ENCODE measurements at regions not wholly inside any gene's neighbourhood (a gene's known extent, or its start where the extent isn't known, plus 50 kb on each side); places are given as distances from the start of the nearest gene placed in this dataset.
"Not testable (repeated sequence)": the region's sequence is repeated elsewhere in the genome, so short reads cannot be mapped to it uniquely, and the experiment has no call there.

- no peaks in the 10 kb centered on the region for H3F3A ChIP-seq (ENCODE audit: low read length, unreplicated experiment)
- H4K20me1 ChIP-seq (ENCODE audit: low read length): no peaks in the 10 kb centered on the region
- no peaks in the 10 kb centered on the region for H3K9me3 ChIP-seq (ENCODE audit: low read length)
- no peak overlapping the region for H3K9ac ChIP-seq (ENCODE audit: low read length)
- H3K79me2 ChIP-seq (ENCODE audit: low read length): no peaks in the 10 kb centered on the region
- no peak for TF ChIP-seq EZH2phosphoT487 (IDR thresholded peaks at IDR 0.05; ENCODE audit: borderline replicate concordance, low read length)
- ChIA-PET CTCF (no interaction called here), POLR2A (ENCODE audit: unreplicated experiment) (no interaction called here)
- H3K9me2 ChIP-seq (replicated peaks; ENCODE audit: low read length): no peaks in the 10 kb centered on the region
- BruUV-seq (replicated peaks): no TSS peak
- DNase-seq (no peak), ATAC-seq (no peak)
- H3K4me1 ChIP-seq (ENCODE audit: insufficient read depth, low read length): 0 out of 2 replicates have a peak, but pooled peaks cover 3% of the 10 kb centered on the region
- no peak overlapping the region for H3K4me3 ChIP-seq (ENCODE audit: low read length)
- H3K27ac ChIP-seq (ENCODE audit: low read length): no peak overlapping the region
- H3K36me3 ChIP-seq (ENCODE audit: low read depth, low read length): no peaks in the 10 kb centered on the region
- intact Hi-C loops (cut with micrococcal nuclease): loop anchor here (2.0 to 5.0 kb wide), 2 partner anchors 46 to 67 kb away; no protein-coding TSS in a partner anchor
- H3K27me3 ChIP-seq (ENCODE audit: low read length): no peaks in the 10 kb centered on the region
- no peak overlapping the region for H2AFZ ChIP-seq (ENCODE audit: low read length)
- H3K4me2 ChIP-seq (ENCODE audit: low read length): no peak overlapping the region
Measured at GRCh38 chr11:87810486-87810885, 364.8 kb downstream of the RAB38 start.

- Histone ChIP-seq H3K36me3 (ENCODE audit: low read depth, low read length) (no peaks in the 10 kb centered on the region), H2AFZ (ENCODE audit: low read length) (no peak overlapping the region), H3K9me3 (ENCODE audit: low read length) (no peaks in the 10 kb centered on the region), H3K4me3 (ENCODE audit: low read length) (no peak overlapping the region), H3K27ac (ENCODE audit: low read length) (no peak overlapping the region), H3K27me3 (ENCODE audit: low read length) (no peaks in the 10 kb centered on the region), H3F3A (ENCODE audit: low read length, unreplicated experiment) (no peaks in the 10 kb centered on the region), H3K79me2 (ENCODE audit: low read length) (no peaks in the 10 kb centered on the region), H3K4me2 (ENCODE audit: low read length) (no peak overlapping the region), H3K9ac (ENCODE audit: low read length) (no peak overlapping the region), H3K9me2 (replicated peaks; ENCODE audit: low read length) (no peaks in the 10 kb centered on the region), H3K4me1 (ENCODE audit: insufficient read depth, low read length) (0 out of 2 replicates have a peak, but pooled peaks cover 3% of the 10 kb centered on the region), H4K20me1 (ENCODE audit: low read length) (no peaks in the 10 kb centered on the region)
- DNase-seq (no peak), ATAC-seq (no peak)
- no TSS peak for BruUV-seq (replicated peaks)
- intact Hi-C loops (cut with micrococcal nuclease): no loop called here
- TF ChIP-seq EZH2phosphoT487 (IDR thresholded peaks at IDR 0.05; ENCODE audit: borderline replicate concordance, low read length) (no peak), EZH2 (IDR thresholded peaks at IDR 0.05; ENCODE audit: low read length, unreplicated experiment) (no peak)
- ChIA-PET POLR2A (ENCODE audit: unreplicated experiment) (no interaction called here), CTCF (no interaction called here)
Measured at GRCh38 chr11:87809256-87809655, 366.0 kb downstream of the RAB38 start.

- TF ChIP-seq CTCF (conservative IDR thresholded peaks at IDR 0.05; ENCODE audit: low read depth, low read length) (no peak), EZH2phosphoT487 (IDR thresholded peaks at IDR 0.05; ENCODE audit: borderline replicate concordance, low read length) (no peak)
- no peaks in the 10 kb centered on the region for H3K9me2 ChIP-seq (replicated peaks; ENCODE audit: low read length)
- H3K4me2 ChIP-seq (ENCODE audit: low read length): no peak overlapping the region
- no TSS peak for BruUV-seq (replicated peaks)
- ChIA-PET CTCF (no interaction called here), POLR2A (ENCODE audit: unreplicated experiment) (interaction anchor here (0.6 kb wide), 1 partner anchor 13 kb away, joined by 3 read pairs; no protein-coding TSS in a partner anchor)
- no peaks in the 10 kb centered on the region for H3K27me3 ChIP-seq (ENCODE audit: low read length)
- H3K79me2 ChIP-seq (ENCODE audit: low read length): no peaks in the 10 kb centered on the region
- no peaks in the 10 kb centered on the region for H3K9me3 ChIP-seq (ENCODE audit: low read length)
- H3K4me3 ChIP-seq (ENCODE audit: low read length): no peak overlapping the region
- no peaks in the 10 kb centered on the region for H3K4me1 ChIP-seq (ENCODE audit: insufficient read depth, low read length)
- intact Hi-C loops (cut with micrococcal nuclease): no loop called here
- no peak overlapping the region for H2AFZ ChIP-seq (ENCODE audit: low read length)
- no peaks in the 10 kb centered on the region for H3K36me3 ChIP-seq (ENCODE audit: low read depth, low read length)
- no peaks in the 10 kb centered on the region for H3F3A ChIP-seq (ENCODE audit: low read length, unreplicated experiment)
- DNase-seq (no peak), ATAC-seq (no peak)
- no peaks in the 10 kb centered on the region for H4K20me1 ChIP-seq (ENCODE audit: low read length)
- no peak overlapping the region for H3K9ac ChIP-seq (ENCODE audit: low read length)
- no peak overlapping the region for H3K27ac ChIP-seq (ENCODE audit: low read length)
Measured at GRCh38 chr11:87804176-87804575, 371.1 kb downstream of the RAB38 start.

GRCh38 chr11:87803748-87804147 lies 371.5 kb downstream of the RAB38 start:
- TF ChIP-seq EZH2 (IDR thresholded peaks at IDR 0.05; ENCODE audit: low read length, unreplicated experiment) (no peak), EZH2phosphoT487 (IDR thresholded peaks at IDR 0.05; ENCODE audit: borderline replicate concordance, low read length) (no peak), CTCF (conservative IDR thresholded peaks at IDR 0.05; ENCODE audit: low read depth, low read length) (no peak)
- no peaks in the 10 kb centered on the region for H3K36me3 ChIP-seq (ENCODE audit: low read depth, low read length)
- no peaks in the 10 kb centered on the region for H3K4me1 ChIP-seq (ENCODE audit: insufficient read depth, low read length)
- ChIA-PET CTCF (interaction anchor here (0.6 kb wide), 1 partner anchor 24 kb away, joined by 4 read pairs; no protein-coding TSS in a partner anchor), POLR2A (ENCODE audit: unreplicated experiment) (interaction anchor here (0.6 kb wide), 1 partner anchor 13 kb away, joined by 3 read pairs; no protein-coding TSS in a partner anchor)
- H3K79me2 ChIP-seq (ENCODE audit: low read length): no peaks in the 10 kb centered on the region
- H3K9ac ChIP-seq (ENCODE audit: low read length): no peak overlapping the region
- no peak overlapping the region for H3K4me3 ChIP-seq (ENCODE audit: low read length)
- H4K20me1 ChIP-seq (ENCODE audit: low read length): no peaks in the 10 kb centered on the region
- DNase-seq (no peak), ATAC-seq (no peak)
- intact Hi-C loops (cut with micrococcal nuclease): no loop called here
- no peak overlapping the region for H3K4me2 ChIP-seq (ENCODE audit: low read length)
- H3K27ac ChIP-seq (ENCODE audit: low read length): no peak overlapping the region
- no peaks in the 10 kb centered on the region for H3K27me3 ChIP-seq (ENCODE audit: low read length)
- no peak overlapping the region for H2AFZ ChIP-seq (ENCODE audit: low read length)
- no TSS peak for BruUV-seq (replicated peaks)
- H3K9me3 ChIP-seq (ENCODE audit: low read length): no peaks in the 10 kb centered on the region
- no peaks in the 10 kb centered on the region for H3K9me2 ChIP-seq (replicated peaks; ENCODE audit: low read length)
- H3F3A ChIP-seq (ENCODE audit: low read length, unreplicated experiment): no peaks in the 10 kb centered on the region

GRCh38 chr11:87784862-87785261 lies 390.4 kb downstream of the RAB38 start:
- H3K4me2 ChIP-seq (ENCODE audit: low read length); H3K79me2 ChIP-seq (ENCODE audit: low read length); H3K9ac ChIP-seq (ENCODE audit: low read length); H3K36me3 ChIP-seq (ENCODE audit: low read depth, low read length); POLR2A ChIA-PET (ENCODE audit: unreplicated experiment); BruUV-seq (replicated peaks); DNase-seq; H3K9me2 ChIP-seq (replicated peaks; ENCODE audit: low read length); ATAC-seq; H3K27ac ChIP-seq (ENCODE audit: low read length); intact Hi-C loops (cut with micrococcal nuclease); H3K4me3 ChIP-seq (ENCODE audit: low read length); H3K9me3 ChIP-seq (ENCODE audit: low read length); H3F3A ChIP-seq (ENCODE audit: low read length, unreplicated experiment); H3K27me3 ChIP-seq (ENCODE audit: low read length); H4K20me1 ChIP-seq (ENCODE audit: low read length); CTCF ChIA-PET; H3K4me1 ChIP-seq (ENCODE audit: insufficient read depth, low read length); H2AFZ ChIP-seq (ENCODE audit: low read length): not testable (repeated sequence)

Measured in PC-3 (cell line).